Endothelial cell of umbilical vein (primary cell): ENCODE measurements at regions not wholly inside any gene's neighbourhood (a gene's known extent, or its start where the extent isn't known, plus 50 kb on each side); places are given as distances from the start of the nearest gene placed in this dataset.

ENCODE experiments used
- BruUV-seq: library from RNA; stranded (reverse); fragments of 400-500 nt; replicated peaks from 2 replicates; lab custom pipeline; 2021; lab: Mats Ljungman, UMichigan
- CTCF ChIA-PET: fragments of 300-600, 350-600 bp; sonication (Branson Sonifier 250); formaldehyde crosslinking; loops from one replicate; lab custom pipeline; 2021; ENCODE audit warnings: antibody characterized with exemption, inconsistent platforms; lab: Charles Lee
- POLR2A ChIA-PET: fragments of 300-600, 350-600 bp; sonication (Branson Sonifier 250); formaldehyde crosslinking; loops from one replicate; lab custom pipeline; 2021; ENCODE audit warnings: antibody characterized with exemption, inconsistent platforms; lab: Charles Lee
- DNase-seq: peaks from one replicate; pipeline ENCODE4 v3.0.0-alpha.2; 2011; ENCODE audit warnings: low read depth, low spot score
- FAIRE-seq: peaks from 2 replicates; lab custom pipeline; 2011; peaks lifted over from hg19 to GRCh38; lab: Jason Lieb, UNC
- H2AFZ ChIP-seq: 2 replicates; pipeline ENCODE4 v1.6.0; 2012; ENCODE audit warnings: low read depth, low read length, control low read depth, inconsistent platforms
- H3K27ac ChIP-seq: 2 replicates; pipeline ENCODE4 v1.5.1; 2011; ENCODE audit warnings: low read depth, mild to moderate bottlenecking, control low read depth, low read length, moderate library complexity; ENCODE audit not compliant: insufficient read depth
- H3K27me3 ChIP-seq, 2 experiments: 2 replicates each; pipeline versions ENCODE4 v1.6.0 to v1.6.1; 2011; ENCODE audit warnings: low read length in 2 of 2, mixed read lengths in 1 of 2; ENCODE audit not compliant: control insufficient read depth in 2 of 2, insufficient read depth in 2 of 2
- H3K36me3 ChIP-seq, 2 experiments: 2 replicates in 1 of 2; 3 replicates in 1 of 2; pipeline ENCODE4 v1.5.1; 2011; ENCODE audit warnings: low read length in 2 of 2, mild to moderate bottlenecking in 1 of 2, moderate library complexity in 1 of 2; ENCODE audit not compliant: control insufficient read depth in 2 of 2, insufficient read depth in 2 of 2; ENCODE audit errors: extremely low read depth in 1 of 2
- H3K4me1 ChIP-seq: 3 replicates; pipeline ENCODE4 v1.5.1; 2011; ENCODE audit warnings: mild to moderate bottlenecking, low read length; ENCODE audit not compliant: control insufficient read depth, insufficient read depth; ENCODE audit errors: extremely low read depth
- H3K4me2 ChIP-seq: 2 replicates; pipeline ENCODE4 v1.6.1; 2011; ENCODE audit warnings: low read length, control low read depth, mixed read lengths; ENCODE audit not compliant: insufficient read depth
- H3K4me3 ChIP-seq, 3 experiments: fragments of 200-600 bp in 1 of 3; sonication (generic), shearing (Covaris generic) in 1 of 3; replicated peaks in 1 of 3; 2 replicates each; pipeline ENCODE4 v1.5.1; 2011 to 2016; ENCODE audit warnings: control low read depth in 3 of 3, low read length in 3 of 3, mild to moderate bottlenecking in 2 of 3, inconsistent platforms in 1 of 3, low read depth in 1 of 3, moderate library complexity in 1 of 3; ENCODE audit not compliant: insufficient read depth in 1 of 3
- H3K79me2 ChIP-seq: 2 replicates; pipeline ENCODE4 v1.6.0; 2012; ENCODE audit warnings: low read length, inconsistent platforms; ENCODE audit not compliant: control insufficient read depth, insufficient read depth
- H3K9ac ChIP-seq: replicated peaks from 2 replicates; pipeline ENCODE3; 2011; ENCODE audit warnings: low read length, control low read depth; ENCODE audit not compliant: insufficient read depth; ENCODE audit errors: extremely low read depth
- H3K9me1 ChIP-seq: replicated peaks from 3 replicates; pipeline ENCODE4 v1.6.0; 2011; ENCODE audit warnings: mild to moderate bottlenecking, low read length; ENCODE audit not compliant: control insufficient read depth, insufficient read depth; ENCODE audit errors: extremely low read depth
- H3K9me3 ChIP-seq: replicated peaks from 2 replicates; pipeline ENCODE4 v1.5.1; 2012; ENCODE audit warnings: low read length, inconsistent platforms; ENCODE audit not compliant: control insufficient read depth, insufficient read depth
- H4K20me1 ChIP-seq: replicated peaks from 2 replicates; pipeline ENCODE3; 2011; ENCODE audit warnings: mild to moderate bottlenecking, low read length; ENCODE audit not compliant: control insufficient read depth, insufficient read depth; ENCODE audit errors: extremely low read depth
- EZH2 ChIP-seq: IDR thresholded peaks from 2 replicates; pipeline ENCODE4 v1.6.1; 2012; ENCODE audit warnings: borderline replicate concordance, low read depth, mild to moderate bottlenecking, moderate library complexity, low read length, inconsistent platforms; ENCODE audit not compliant: severe bottlenecking
- FOS ChIP-seq: IDR thresholded peaks from 2 replicates; pipeline ENCODE4 v1.6.1; 2011; ENCODE audit warnings: mild to moderate bottlenecking, low read length, moderate library complexity, borderline replicate concordance; ENCODE audit not compliant: insufficient read depth
- GATA2 ChIP-seq: IDR thresholded peaks from 2 replicates; pipeline ENCODE4 v1.7.0; 2011; ENCODE audit warnings: low read depth, mild to moderate bottlenecking, moderate library complexity, mixed read lengths, low read length; ENCODE audit not compliant: insufficient read length, insufficient read depth
- JUN ChIP-seq: IDR thresholded peaks from 2 replicates; pipeline ENCODE4 v1.6.1; 2011; ENCODE audit warnings: borderline replicate concordance, low read depth; ENCODE audit not compliant: insufficient read length, insufficient read depth
- MYC ChIP-seq: IDR thresholded peaks from one replicate; pipeline ENCODE4 v1.6.1; 2011; ENCODE audit warnings: mild to moderate bottlenecking, low read depth, low read length
- POLR2A ChIP-seq: IDR thresholded peaks from 2 replicates; pipeline ENCODE4 v1.6.1; 2012; ENCODE audit warnings: low read depth, mild to moderate bottlenecking, control low read depth, low read length
- POLR2AphosphoS5 ChIP-seq: IDR thresholded peaks from 2 replicates; pipeline ENCODE4 v1.6.1; 2012; ENCODE audit warnings: low read depth, mild to moderate bottlenecking, control low read depth, low read length, moderate library complexity; ENCODE audit not compliant: insufficient read depth
- dilution Hi-C: fragments of 300-500 bp; cut with MboI; formaldehyde crosslinking; loops from one replicate; pipeline ENCODE4 v1.15.0; 2019; ENCODE audit warnings: low sequenced_read_pairs; ENCODE audit not compliant: extremely low pct_ligation_motif_present
- intact Hi-C: fragments of 100-400 bp; cut with micrococcal nuclease; formaldehyde crosslinking; loops from one replicate; pipeline ENCODE4 v1.10.0; 2022
- TF ChIP-seq, protein P1 (sequence below): IDR thresholded peaks from 2 replicates; pipeline ENCODE4 v1.6.1; 2011; ENCODE audit not compliant: insufficient read depth, insufficient read length
- TF ChIP-seq, protein P2 (sequence below), 2 donors: IDR thresholded peaks; 1 replicate in 1 of 2; 2 replicates in 1 of 2; pipeline ENCODE4 v1.5.1; 2011; ENCODE audit warnings: low read length in 2 of 2, mild to moderate bottlenecking in 2 of 2, moderate library complexity in 2 of 2, control low read depth in 1 of 2, inconsistent platforms in 1 of 2, low read depth in 1 of 2; ENCODE audit not compliant: insufficient read depth in 1 of 2; ENCODE audit errors: extremely low read depth in 1 of 2

- Histone ChIP-seq H3K4me2 (no peak overlapping the region), H3K27me3 (no peaks in the 10 kb centered on the region), H4K20me1 (no peaks in the 10 kb centered on the region), H3K9ac (no peak overlapping the region), H3K4me1 (no peaks in the 10 kb centered on the region), H3K79me2 (no peaks in the 10 kb centered on the region), H3K4me3 (no peak overlapping the region), H3K36me3 (no peaks in the 10 kb centered on the region), H3K9me1 (no peaks in the 10 kb centered on the region), H3K9me3 (no peaks in the 10 kb centered on the region), H3K27ac (no peak overlapping the region), H2AFZ (no peak overlapping the region)
- TF ChIP-seq, protein P1, sequence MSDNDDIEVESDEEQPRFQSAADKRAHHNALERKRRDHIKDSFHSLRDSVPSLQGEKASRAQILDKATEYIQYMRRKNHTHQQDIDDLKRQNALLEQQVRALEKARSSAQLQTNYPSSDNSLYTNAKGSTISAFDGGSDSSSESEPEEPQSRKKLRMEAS = no peak
- TF ChIP-seq MYC = no peak
- TF ChIP-seq, protein P2, sequence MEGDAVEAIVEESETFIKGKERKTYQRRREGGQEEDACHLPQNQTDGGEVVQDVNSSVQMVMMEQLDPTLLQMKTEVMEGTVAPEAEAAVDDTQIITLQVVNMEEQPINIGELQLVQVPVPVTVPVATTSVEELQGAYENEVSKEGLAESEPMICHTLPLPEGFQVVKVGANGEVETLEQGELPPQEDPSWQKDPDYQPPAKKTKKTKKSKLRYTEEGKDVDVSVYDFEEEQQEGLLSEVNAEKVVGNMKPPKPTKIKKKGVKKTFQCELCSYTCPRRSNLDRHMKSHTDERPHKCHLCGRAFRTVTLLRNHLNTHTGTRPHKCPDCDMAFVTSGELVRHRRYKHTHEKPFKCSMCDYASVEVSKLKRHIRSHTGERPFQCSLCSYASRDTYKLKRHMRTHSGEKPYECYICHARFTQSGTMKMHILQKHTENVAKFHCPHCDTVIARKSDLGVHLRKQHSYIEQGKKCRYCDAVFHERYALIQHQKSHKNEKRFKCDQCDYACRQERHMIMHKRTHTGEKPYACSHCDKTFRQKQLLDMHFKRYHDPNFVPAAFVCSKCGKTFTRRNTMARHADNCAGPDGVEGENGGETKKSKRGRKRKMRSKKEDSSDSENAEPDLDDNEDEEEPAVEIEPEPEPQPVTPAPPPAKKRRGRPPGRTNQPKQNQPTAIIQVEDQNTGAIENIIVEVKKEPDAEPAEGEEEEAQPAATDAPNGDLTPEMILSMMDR (IDR thresholded peaks at IDR 0.05; ENCODE audit: extremely low read depth in 1 of 2, insufficient read depth in 1 of 2, low read depth in 1 of 2, low read length in 2 of 2) = no peak
- TF ChIP-seq GATA2 = no peak
- no peak for TF ChIP-seq EZH2
- intact Hi-C loops = no loop called here
- DNase-seq (no peak), FAIRE-seq (no peak)
- ChIA-PET POLR2A (no interaction called here), CTCF (no interaction called here)
- BruUV-seq = no TSS peak
- dilution Hi-C loops = no loop called here
Observed at GRCh38 chr2:177068967-177069366, 143.6 kb upstream of the HNRNPA3 start.

GRCh38 chr2:177072090-177072489 is 140.5 kb upstream of the HNRNPA3 start:
- H4K20me1 ChIP-seq = no peaks in the 10 kb centered on the region
- H3K79me2 ChIP-seq = no peaks in the 10 kb centered on the region
- intact Hi-C loops (no loop called here), dilution Hi-C loops (no loop called here)
- no peaks in the 10 kb centered on the region for H3K27me3 ChIP-seq
- H3K9me1 ChIP-seq = no peaks in the 10 kb centered on the region
- CTCF ChIA-PET = interaction anchor here (0.9 to 1.7 kb wide), 2 partner anchors 14 to 77 kb away, joined by 3 read pairs; no protein-coding TSS in a partner anchor
- H3K27ac ChIP-seq = no peak overlapping the region
- H3K4me3 ChIP-seq = no peak overlapping the region
- H3K9me3 ChIP-seq = no peaks in the 10 kb centered on the region
- no TSS peak for BruUV-seq
- POLR2A ChIA-PET = no interaction called here
- H3K9ac ChIP-seq = no peak overlapping the region
- H3K4me1 ChIP-seq = no peaks in the 10 kb centered on the region
- TF ChIP-seq POLR2AphosphoS5 = no peak
- TF ChIP-seq, protein P1 = no peak
- no peak for TF ChIP-seq MYC
- TF ChIP-seq EZH2 = no peak
- TF ChIP-seq, protein P2 (IDR thresholded peaks at IDR 0.05; ENCODE audit: extremely low read depth in 1 of 2, insufficient read depth in 1 of 2, low read depth in 1 of 2, low read length in 2 of 2) = no peak
- no peak for TF ChIP-seq POLR2A
- no peak for TF ChIP-seq GATA2
- no peak for TF ChIP-seq JUN
- TF ChIP-seq FOS = no peak
- no peak overlapping the region for H2AFZ ChIP-seq
- H3K36me3 ChIP-seq = no peaks in the 10 kb centered on the region
- no peak overlapping the region for H3K4me2 ChIP-seq
- no peak for FAIRE-seq
- DNase-seq = no peak
